ENCODE measurements at regions not wholly inside any gene's neighbourhood (a gene's known extent, or its start where the extent isn't known, plus 50 kb on each side); places are given as distances from the start of the nearest gene placed in this dataset.

DNA sequence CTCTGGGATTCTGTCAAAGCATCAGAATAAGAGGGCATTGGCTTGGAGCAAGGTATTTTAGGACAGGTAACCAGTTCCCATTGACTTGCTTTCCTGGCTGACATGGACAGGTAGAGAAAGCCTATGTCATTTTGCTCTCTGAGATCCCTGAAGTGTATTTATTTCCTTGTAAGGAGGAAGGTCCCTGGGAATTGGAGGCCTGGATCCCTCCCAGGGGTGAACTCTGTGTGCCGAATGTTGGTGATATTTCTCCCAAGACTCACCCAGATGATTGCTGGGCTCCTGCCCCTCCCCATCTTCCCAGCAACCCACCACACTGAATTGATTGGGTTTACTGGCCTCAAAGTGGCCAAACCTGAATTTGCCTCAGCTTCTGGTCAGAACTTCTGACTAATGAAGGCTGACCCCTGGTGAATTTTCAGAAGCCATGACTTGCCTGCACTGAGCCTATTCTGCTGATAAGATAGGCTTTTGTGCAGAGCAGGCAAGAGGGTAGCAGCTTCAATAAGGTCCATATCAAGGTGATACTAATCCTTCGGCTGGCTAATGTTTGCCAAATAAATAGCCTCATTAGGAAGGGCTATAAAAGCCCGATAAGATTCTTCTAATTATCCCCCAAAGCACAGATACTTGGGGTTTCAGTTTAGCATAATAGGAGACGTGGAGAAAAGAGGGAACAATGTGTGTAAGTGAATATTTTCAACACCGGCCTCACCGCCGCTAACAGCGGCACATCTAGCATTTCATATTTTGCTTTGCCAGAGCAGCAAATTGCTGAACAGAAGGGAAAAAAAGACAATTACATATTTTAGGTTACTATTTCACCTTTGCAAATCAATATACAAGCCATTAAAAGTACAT, 152.9 kb upstream of the PITX1 start:
- Histone ChIP-seq H3K9me3 (ENCODE audit: insufficient read depth, low read depth, low read length) (no peaks in the 10 kb centered on the region), H3K27ac (ENCODE audit: low read depth, low read length) (no peak overlapping the region), H3K4me3 (ENCODE audit: low read length) (no peak overlapping the region), H3K36me3 (ENCODE audit: insufficient read depth, low read length) (no peaks in the 10 kb centered on the region), H3K9ac (ENCODE audit: low read depth, low read length) (no peak overlapping the region), H3K27me3 (ENCODE audit: insufficient read depth, low read length) (peaks cover 28% of the 10 kb centered on the region), H3K4me1 (ENCODE audit: insufficient read depth, low read length) (peaks cover 9% of the 10 kb centered on the region; the same call in 1 of the 2 replicates)
- WGBS, result 93% methylated on average over 8 of the region's 8 CpGs

DNA sequence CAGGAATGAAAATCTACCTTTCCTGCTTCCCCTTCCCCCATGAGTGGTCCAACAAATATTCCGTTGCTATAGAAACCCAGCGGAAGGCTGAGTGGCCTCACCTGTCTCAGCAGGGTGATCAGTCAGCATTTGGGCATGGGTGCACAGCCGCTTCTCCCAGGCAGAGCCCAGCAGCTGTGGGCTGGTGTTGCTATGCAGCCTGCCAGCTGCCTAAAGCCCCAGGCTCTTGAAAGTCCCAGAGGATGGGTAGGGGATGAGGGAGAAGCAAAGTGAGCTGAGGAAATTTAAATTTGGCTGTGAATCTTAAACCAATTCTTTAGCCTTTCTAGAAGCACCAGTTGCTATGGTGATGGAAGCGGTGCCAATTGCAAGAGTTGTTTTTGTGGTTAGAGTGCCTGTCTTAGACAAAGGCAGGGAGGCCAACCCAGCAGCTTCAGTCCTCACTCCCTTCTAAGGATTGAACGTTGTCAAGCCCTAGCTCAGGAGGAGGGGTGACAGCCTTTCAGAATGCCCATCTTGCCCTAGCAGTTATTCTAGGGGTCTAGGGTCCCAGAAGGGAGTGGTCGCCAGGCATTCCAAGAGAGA, 151.5 kb upstream of the PITX1 start:
- Histone ChIP-seq H3K4me3 (ENCODE audit: low read length) (no peak overlapping the region), H3K9ac (ENCODE audit: low read depth, low read length) (no peak overlapping the region), H3K27ac (ENCODE audit: low read depth, low read length) (no peak overlapping the region), H3K36me3 (ENCODE audit: insufficient read depth, low read length) (no peaks in the 10 kb centered on the region), H3K4me1 (ENCODE audit: insufficient read depth, low read length) (peaks cover 6% of the 10 kb centered on the region; the same call in 1 of the 2 replicates), H3K27me3 (ENCODE audit: insufficient read depth, low read length) (peaks cover 16% of the 10 kb centered on the region), H3K9me3 (ENCODE audit: insufficient read depth, low read depth, low read length) (no peaks in the 10 kb centered on the region)
- WGBS, result 86% methylated on average over 6 of the region's 6 CpGs

DNA sequence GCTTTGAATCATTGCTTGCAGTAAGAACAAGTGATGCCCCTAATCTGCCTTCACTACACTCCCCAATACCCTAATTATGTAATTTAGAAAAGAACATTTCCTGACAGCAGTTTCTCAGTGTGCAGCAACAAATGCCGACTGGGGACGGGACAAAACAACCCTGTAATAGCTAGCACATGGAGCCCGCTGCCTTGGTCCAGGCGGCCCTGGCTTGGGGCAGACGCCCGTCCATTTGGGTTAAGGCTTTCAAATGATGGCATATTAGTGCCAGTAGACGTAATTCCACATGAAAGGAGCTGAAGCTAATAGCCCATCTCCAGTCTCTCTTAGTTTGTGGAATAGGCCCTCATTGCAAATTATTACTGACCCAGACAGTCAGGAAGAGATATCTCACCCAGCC, 150.6 kb upstream of the PITX1 start:
- WGBS, result 94% methylated on average over 7 of the region's 7 CpGs

DNA sequence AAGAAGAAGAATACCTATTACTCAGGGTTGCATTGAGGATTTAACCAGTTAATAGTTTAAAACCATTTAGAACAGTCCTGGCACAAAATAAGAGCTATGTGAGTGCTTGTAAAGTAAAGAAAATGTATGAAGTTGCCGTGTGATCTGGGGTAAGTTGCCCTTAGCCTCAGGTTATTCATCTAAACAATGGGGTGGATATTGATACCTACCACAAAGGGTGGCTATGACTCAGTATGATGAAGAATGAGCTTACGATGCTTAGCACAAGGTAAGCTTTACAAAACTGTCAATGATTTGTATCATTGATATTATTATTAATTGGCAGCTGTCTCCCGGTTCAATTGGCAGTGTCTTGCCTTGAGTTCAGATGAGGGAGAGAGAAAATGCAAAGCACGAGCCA, 149.4 kb upstream of the PITX1 start:
- no peaks in the 10 kb centered on the region for H3K9me3 ChIP-seq (ENCODE audit: insufficient read depth, low read depth, low read length)
- no peaks in the 10 kb centered on the region for H3K27me3 ChIP-seq (ENCODE audit: insufficient read depth, low read length)
- 93% methylated on average over 4 of the region's 4 CpGs for WGBS
- H3K4me3 ChIP-seq (ENCODE audit: low read length), result no peak overlapping the region
- H3K4me1 ChIP-seq (ENCODE audit: insufficient read depth, low read length), result peaks cover 4% of the 10 kb centered on the region; the same call in 1 of the 2 replicates
- H3K36me3 ChIP-seq (ENCODE audit: insufficient read depth, low read length), result no peaks in the 10 kb centered on the region
- H3K9ac ChIP-seq (ENCODE audit: low read depth, low read length), result no peak overlapping the region
- no peak overlapping the region for H3K27ac ChIP-seq (ENCODE audit: low read depth, low read length)

More for the DNA sequence above, 150.6 kb upstream of the PITX1 start:
- Histone ChIP-seq H3K4me1 (ENCODE audit: insufficient read depth, low read length) (peaks cover 4% of the 10 kb centered on the region; the same call in 1 of the 2 replicates), H3K9me3 (ENCODE audit: insufficient read depth, low read depth, low read length) (no peaks in the 10 kb centered on the region), H3K27me3 (ENCODE audit: insufficient read depth, low read length) (peaks cover 7% of the 10 kb centered on the region; the same call in 1 of the 2 replicates), H3K9ac (ENCODE audit: low read depth, low read length) (no peak overlapping the region), H3K27ac (ENCODE audit: low read depth, low read length) (no peak overlapping the region), H3K4me3 (ENCODE audit: low read length) (no peak overlapping the region), H3K36me3 (ENCODE audit: insufficient read depth, low read length) (no peaks in the 10 kb centered on the region)

DNA sequence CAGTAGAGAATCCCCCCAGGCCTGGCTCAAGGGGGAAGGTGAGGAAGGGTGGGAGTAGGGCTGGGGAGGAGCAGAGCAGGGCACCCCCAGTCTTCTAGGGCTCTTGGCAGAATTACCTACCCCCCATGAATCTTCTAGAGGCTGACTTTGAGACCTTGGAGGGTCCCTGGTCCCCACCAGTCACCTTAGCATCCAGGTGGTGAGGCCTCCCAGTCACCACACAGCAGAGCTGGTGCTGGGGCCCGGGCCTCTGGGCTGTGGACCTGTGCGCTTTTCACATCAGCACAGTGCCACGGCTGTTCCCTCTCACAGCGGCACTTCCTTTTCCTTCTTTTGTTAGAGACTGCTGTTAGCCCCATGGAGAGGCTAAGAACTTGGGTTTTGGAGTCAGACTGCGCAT, 148.6 kb upstream of the PITX1 start:
- Histone ChIP-seq H3K27ac (ENCODE audit: low read depth, low read length) (no peak overlapping the region), H3K9ac (ENCODE audit: low read depth, low read length) (no peak overlapping the region), H3K4me1 (ENCODE audit: insufficient read depth, low read length) (peaks cover 4% of the 10 kb centered on the region; the same call in 1 of the 2 replicates), H3K4me3 (ENCODE audit: low read length) (no peak overlapping the region), H3K36me3 (ENCODE audit: insufficient read depth, low read length) (no peaks in the 10 kb centered on the region), H3K27me3 (ENCODE audit: insufficient read depth, low read length) (no peaks in the 10 kb centered on the region), H3K9me3 (ENCODE audit: insufficient read depth, low read depth, low read length) (no peaks in the 10 kb centered on the region)
- WGBS, result 97% methylated on average over 5 of the region's 5 CpGs

DNA sequence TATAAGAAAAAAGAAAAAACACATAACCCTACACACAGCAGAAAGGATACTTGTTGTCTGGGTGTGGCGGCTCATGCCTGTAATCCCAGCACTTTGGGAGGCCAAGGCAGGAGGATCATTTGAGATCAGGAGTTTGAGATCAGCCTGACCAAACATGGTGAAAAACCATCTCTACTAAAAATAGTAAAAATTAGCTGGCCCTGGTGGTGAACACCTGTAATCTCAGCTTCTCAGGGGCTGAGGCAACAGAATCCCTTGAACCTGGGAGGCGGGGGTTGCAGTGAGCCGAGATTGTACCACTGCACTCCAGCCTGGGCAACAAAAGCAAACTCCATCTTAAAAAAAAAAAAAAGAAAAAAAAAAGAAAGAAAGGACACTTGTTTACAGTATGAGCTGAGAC, 147.6 kb upstream of the PITX1 start:
- WGBS, result 96% methylated on average over 2 of the region's 3 CpGs
- Histone ChIP-seq H3K4me1 (ENCODE audit: insufficient read depth, low read length) (peaks cover 4% of the 10 kb centered on the region; the same call in 1 of the 2 replicates), H3K36me3 (ENCODE audit: insufficient read depth, low read length) (no peaks in the 10 kb centered on the region), H3K27me3 (ENCODE audit: insufficient read depth, low read length) (no peaks in the 10 kb centered on the region), H3K9ac (ENCODE audit: low read depth, low read length) (no peak overlapping the region), H3K27ac (ENCODE audit: low read depth, low read length) (no peak overlapping the region), H3K9me3 (ENCODE audit: insufficient read depth, low read depth, low read length) (no peaks in the 10 kb centered on the region), H3K4me3 (ENCODE audit: low read length) (no peak overlapping the region)

DNA sequence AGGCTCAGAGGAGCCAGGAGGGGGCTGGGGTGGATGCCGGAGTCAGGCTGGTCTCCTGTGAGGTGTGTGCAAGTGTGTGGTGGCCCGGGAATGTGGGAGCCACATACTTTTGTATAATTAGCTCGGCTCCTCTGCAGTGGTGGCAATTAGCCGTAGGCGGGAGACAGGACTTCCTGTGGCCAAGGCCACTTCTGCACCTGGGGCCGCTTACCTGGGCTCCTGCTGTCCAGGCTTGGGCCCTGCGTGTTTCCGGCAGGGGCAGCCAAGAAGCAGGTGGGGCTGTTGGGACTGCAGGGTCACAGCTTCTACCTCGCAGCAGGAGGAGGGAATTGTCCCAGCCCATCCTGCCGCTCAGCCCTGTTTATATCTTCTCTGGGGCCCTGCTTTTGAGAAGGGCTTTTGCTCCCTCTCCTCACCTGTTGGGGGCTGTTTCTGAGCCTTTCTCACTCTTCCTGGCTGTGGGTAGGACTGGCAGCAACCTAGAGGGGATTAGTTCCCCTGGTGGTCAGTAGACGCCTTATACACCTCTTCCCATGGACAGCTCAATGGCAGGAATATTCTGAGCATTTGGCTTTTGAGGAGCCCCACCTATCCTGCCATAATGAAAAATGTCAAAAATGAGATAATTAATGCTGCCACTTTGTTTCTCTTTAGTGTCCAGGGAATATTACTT, 145.4 kb upstream of the PITX1 start:
- Histone ChIP-seq H3K27ac (ENCODE audit: low read depth, low read length) (no peak overlapping the region), H3K9me3 (ENCODE audit: insufficient read depth, low read depth, low read length) (no peaks in the 10 kb centered on the region), H3K4me3 (ENCODE audit: low read length) (no peak overlapping the region), H3K27me3 (ENCODE audit: insufficient read depth, low read length) (no peaks in the 10 kb centered on the region), H3K9ac (ENCODE audit: low read depth, low read length) (no peak overlapping the region), H3K4me1 (ENCODE audit: insufficient read depth, low read length) (no peaks in the 10 kb centered on the region), H3K36me3 (ENCODE audit: insufficient read depth, low read length) (no peaks in the 10 kb centered on the region)
- 77% methylated on average over 11 of the region's 11 CpGs for WGBS

DNA sequence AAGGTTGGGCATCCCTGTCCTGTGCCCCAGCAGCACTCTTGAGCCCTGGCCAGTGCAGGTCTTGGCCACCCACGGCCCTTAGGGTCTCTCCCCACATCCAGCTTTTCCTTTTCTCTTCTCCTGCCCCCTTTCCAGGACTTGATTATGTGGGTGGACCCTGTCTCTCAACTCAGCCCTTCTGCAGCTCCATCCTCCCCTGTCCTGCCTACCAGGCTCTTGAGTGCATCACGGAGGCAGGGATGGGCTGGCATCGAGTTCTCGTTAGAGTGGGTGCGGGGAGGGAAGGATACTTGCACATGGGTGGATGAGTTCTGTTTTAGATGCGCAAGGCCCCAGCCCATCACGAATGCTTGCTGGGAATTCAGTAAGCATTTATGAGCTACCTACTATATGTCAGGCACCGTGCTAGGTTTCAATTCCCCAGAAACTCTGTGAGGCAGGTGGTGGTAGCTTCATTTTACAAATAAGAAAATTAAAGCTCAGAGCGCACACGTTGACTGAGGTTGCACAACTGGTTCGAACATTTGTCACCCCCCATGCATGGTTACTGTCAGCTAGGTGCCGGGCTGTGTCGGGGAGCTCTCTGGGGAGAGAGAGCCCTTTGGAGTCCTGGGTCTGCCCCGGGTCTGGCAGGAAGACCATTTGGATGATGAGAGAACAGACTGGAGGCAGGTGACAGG, 144.6 kb upstream of the PITX1 start:
- Histone ChIP-seq H3K9me3 (ENCODE audit: insufficient read depth, low read depth, low read length) (no peaks in the 10 kb centered on the region), H3K4me3 (ENCODE audit: low read length) (no peak overlapping the region), H3K9ac (ENCODE audit: low read depth, low read length) (no peak overlapping the region), H3K36me3 (ENCODE audit: insufficient read depth, low read length) (no peaks in the 10 kb centered on the region), H3K27me3 (ENCODE audit: insufficient read depth, low read length) (no peaks in the 10 kb centered on the region), H3K27ac (ENCODE audit: low read depth, low read length) (no peak overlapping the region), H3K4me1 (ENCODE audit: insufficient read depth, low read length) (no peaks in the 10 kb centered on the region)
- WGBS, result 91% methylated on average over 14 of the region's 14 CpGs

DNA sequence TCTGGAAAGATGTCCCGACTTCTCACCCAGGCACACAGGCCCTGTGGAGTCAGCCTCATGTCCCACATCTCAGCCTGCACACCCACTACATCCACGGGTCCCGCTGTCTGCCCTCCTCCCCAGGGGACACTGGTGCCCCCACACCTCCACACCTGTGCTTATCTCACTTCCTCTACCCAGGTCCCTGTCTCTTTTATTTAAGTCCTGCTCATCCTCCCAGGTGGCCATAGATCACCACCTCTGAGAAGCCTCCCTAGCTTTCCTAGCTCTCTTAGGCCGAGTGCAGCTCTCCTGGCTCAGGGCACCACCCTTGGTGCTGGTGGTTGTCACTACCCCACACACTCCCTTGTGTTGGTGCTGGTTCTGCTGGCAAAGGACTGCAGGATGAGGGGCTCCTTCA, 143.6 kb upstream of the PITX1 start:
- Histone ChIP-seq H3K4me3 (ENCODE audit: low read length) (no peak overlapping the region), H3K27ac (ENCODE audit: low read depth, low read length) (no peak overlapping the region), H3K9ac (ENCODE audit: low read depth, low read length) (no peak overlapping the region), H3K36me3 (ENCODE audit: insufficient read depth, low read length) (no peaks in the 10 kb centered on the region), H3K4me1 (ENCODE audit: insufficient read depth, low read length) (no peaks in the 10 kb centered on the region), H3K27me3 (ENCODE audit: insufficient read depth, low read length) (no peaks in the 10 kb centered on the region; the same call in 1 of the 2 replicates), H3K9me3 (ENCODE audit: insufficient read depth, low read depth, low read length) (no peaks in the 10 kb centered on the region)
- WGBS, result 89% methylated on average over 4 of the region's 4 CpGs

DNA sequence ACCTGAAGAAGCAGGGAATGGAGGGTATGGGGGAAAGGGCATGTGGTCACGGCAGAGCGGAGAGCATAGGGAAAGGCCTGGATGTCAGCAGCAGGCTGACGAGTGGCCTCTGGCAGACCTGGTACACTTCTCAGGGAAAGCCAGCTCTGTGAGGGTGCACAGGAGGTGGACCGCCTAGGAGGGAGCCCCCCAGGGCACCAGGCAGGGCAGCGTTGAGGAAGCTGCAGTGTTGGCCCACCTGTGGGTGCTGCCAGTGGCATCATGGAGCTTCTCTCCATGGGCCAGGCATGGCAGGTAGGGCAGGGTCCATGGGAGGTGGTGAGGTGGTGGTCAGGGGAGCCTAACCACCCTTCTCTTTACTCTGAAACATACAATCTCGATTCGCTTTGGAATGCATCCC, 143.0 kb upstream of the PITX1 start:
- Histone ChIP-seq H3K4me1 (ENCODE audit: insufficient read depth, low read length) (no peaks in the 10 kb centered on the region), H3K4me3 (ENCODE audit: low read length) (no peak overlapping the region), H3K9ac (ENCODE audit: low read depth, low read length) (no peak overlapping the region), H3K27ac (ENCODE audit: low read depth, low read length) (no peak overlapping the region), H3K36me3 (ENCODE audit: insufficient read depth, low read length) (no peaks in the 10 kb centered on the region), H3K27me3 (ENCODE audit: insufficient read depth, low read length) (no peaks in the 10 kb centered on the region; the same call in none of the 2 replicates), H3K9me3 (ENCODE audit: insufficient read depth, low read depth, low read length) (no peaks in the 10 kb centered on the region)
- whole genome bisulfite sequencing, result 94% methylated on average over 7 of the region's 7 CpGs
